Fibroblast of skin of right quadriceps (primary cell): ENCODE measurements at regions not wholly inside any gene's neighbourhood (a gene's known extent, or its start where the extent isn't known, plus 50 kb on each side); places are given as distances from the start of the nearest gene placed in this dataset.
"Not testable (repeated sequence)": the region's sequence is repeated elsewhere in the genome, so short reads cannot be mapped to it uniquely, and the experiment has no call there.

Source experiments
- DNase-seq: peaks from one replicate; pipeline ENCODE4 v3.0.0-alpha.2; 2013

GRCh38 chr5:91957666-91958065 is 574.5 kb upstream of the ARRDC3 start:
- DNase-seq, result peak; percentile 4

- DNase-seq, result no peak
Measured at GRCh38 chr5:91956738-91957137, 573.6 kb upstream of the ARRDC3 start.

DNA sequence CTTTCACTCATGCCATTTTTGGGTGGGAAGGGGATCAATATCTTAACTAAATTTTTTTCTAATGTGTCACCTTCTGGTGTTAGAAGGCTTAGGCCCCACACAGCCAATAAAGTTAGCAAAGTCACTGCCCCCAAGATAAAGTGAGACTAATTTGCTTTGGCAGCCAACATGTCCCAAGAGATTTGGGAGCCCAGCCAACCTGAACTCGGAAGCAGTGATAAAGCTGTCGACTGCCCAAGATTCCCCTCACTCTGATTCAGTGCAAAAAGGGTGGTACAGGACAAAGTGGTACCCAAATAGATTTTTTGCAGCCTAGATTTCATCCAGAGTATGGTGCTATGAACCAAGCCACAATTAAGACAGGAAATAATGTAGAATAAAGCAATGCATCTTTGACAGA is 572.5 kb upstream of the ARRDC3 start:
- DNase-seq, result no peak

DNA sequence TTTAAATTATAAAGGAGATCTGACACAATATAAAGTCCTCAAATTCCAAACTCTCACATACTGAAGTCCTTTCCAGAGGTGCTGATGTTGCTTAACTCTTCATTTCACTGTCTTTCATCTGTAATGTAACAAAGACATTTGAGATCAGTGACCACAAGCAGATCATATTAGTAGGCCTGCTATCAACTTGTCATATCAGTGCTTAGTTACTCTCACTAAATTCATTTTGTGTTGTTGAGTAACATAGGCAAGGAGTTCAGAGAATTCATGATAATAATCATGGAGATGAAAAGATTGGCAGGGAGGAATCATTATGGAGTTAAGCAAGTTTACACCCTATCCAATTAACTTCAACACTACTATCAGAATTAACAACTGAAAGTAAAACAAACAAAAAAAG is 571.0 kb upstream of the ARRDC3 start:
- DNase-seq, result no peak

- DNase-seq, result no peak
Measured at GRCh38 chr5:91950328-91950727, 567.2 kb upstream of the ARRDC3 start.

DNA sequence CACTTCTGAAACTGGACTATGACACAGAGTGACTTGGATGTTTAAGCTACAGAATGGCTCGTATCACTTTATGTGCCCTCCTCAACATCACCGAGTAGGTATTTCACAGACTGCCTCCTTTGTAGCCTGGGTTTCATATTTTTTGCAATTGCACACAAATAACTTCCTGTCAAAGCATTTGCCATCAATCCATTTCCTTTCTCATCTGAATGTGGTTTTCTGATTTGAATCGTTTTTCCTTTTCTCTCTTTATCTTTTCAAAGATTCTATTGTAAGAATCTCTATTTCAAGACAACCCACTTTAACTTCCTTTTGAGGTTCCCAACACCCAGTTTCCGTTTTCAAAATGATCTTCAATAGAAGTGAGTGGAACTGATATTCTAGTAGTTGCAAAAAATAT is 563.8 kb upstream of the ARRDC3 start:
- no peak for DNase-seq

DNA sequence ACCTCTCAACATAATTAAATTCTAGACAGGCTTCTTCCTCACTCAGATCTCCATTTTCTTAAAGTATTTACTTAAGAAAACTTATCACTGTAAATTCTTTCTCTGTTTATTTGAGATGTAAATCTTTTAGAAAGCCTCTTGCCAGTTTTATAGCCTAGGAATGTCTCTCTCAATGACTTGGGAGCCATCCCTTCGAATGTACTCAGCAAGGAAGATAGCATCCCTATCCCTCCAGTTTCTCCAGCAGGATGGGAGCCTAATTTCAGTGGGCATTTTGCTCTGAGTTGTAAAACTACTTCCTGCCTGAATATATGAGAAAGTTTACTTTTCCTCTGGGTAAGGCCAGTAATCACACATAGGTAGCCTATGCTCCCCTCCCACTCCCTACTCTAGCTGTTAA is 558.5 kb upstream of the ARRDC3 start:
- no peak for DNase-seq

DNA sequence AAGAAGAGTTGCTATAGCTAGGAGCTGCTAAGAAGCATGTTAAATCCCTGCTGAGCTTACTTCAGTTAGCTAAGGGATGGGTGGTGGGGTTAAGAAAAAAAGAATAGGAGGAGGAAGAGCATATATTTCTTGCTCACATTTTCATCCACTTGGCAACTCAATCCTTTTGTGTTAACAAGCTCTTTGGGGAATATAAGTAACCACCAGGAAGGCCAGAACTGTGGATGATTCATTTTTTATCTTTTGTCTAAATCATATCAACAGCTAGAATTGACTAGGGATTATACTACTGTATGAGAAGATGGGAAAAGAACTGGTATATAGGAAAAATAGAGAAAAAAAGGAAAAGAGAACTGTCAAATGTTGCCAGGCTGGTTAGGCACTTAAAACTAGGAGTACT is 555.3 kb upstream of the ARRDC3 start:
- peak; percentile 61 for DNase-seq

GRCh38 chr5:91937121-91937520 is 554.0 kb upstream of the ARRDC3 start:
- DNase-seq, result no peak

GRCh38 chr5:91929522-91929817 is 546.4 kb upstream of the ARRDC3 start:
- no peak for DNase-seq

DNA sequence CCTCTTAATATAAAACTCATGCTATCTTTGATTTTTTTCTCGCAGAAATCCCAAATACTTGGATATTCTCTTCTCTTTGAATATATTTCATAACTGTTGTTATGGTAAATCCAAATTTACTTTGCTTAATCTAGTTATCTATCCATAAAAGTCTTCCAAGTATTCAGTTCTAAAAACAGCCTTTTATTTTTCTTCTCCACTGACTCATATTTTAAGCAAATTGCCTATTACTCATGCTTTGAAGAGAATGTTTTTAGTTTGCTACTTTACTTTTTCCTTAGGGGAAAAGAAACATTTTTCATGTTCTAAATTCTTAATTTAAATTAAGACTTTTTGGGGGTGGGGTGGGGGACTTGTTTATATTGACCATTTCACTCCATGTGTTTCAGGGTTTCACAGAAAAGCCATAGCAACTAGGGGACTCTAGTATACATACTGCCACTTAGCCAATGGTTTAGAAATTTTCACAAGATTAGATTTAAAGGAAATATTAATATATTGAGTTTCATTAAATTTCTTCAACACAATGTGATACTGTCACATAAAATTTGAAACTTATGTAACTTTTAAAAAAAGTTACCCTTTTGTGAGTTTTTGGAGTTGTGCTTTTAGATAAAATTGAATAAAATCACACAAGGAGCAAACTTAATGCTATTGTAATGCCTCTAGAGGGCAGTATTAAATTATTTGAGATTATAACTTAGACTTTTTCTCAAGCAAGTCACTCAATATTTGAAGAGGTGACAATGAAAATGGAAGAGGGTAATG is 545.8 kb upstream of the ARRDC3 start:
- DNase-seq, result peak; percentile 14

DNA sequence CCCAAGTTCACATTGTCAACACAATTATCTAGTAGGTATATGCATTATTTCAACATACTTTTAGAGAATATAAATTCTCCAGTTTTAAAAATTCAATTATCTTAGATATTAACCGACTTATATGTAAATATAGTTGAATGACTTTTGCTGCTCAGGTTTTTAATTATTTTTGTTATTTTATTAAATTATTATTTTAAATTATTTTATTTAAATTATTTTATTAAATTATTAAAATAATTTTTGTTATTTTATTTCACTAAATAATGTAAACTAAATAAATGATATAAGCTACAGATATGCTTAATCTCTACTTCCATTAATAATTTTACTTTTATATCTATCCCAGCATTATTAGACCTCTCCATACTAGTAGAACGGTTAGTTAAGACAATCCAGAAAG is 544.3 kb upstream of the ARRDC3 start:
- no peak for DNase-seq

DNA sequence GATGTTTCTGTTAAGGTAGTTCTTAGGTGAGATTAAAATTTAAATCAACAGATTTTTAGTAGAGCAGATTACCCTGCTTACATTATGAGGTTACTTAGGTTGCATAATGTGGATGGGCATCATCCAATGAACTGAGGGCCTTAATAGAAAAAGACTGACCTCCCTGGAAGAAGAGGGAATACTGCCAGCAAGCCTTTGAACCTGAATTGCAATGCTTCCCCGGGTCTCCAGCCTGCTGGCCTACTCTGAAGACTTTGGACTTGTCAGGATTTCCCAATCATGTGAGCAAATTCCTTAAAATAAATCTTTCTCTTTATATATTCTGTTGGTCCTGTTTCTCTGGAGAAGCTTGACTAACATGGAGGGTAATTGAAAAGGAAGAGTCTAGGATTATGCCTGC is 542.1 kb upstream of the ARRDC3 start:
- no peak for DNase-seq

GRCh38 chr5:91917037-91917814 is 534.1 kb upstream of the ARRDC3 start:
- DNase-seq, result not testable (repeated sequence)

DNA sequence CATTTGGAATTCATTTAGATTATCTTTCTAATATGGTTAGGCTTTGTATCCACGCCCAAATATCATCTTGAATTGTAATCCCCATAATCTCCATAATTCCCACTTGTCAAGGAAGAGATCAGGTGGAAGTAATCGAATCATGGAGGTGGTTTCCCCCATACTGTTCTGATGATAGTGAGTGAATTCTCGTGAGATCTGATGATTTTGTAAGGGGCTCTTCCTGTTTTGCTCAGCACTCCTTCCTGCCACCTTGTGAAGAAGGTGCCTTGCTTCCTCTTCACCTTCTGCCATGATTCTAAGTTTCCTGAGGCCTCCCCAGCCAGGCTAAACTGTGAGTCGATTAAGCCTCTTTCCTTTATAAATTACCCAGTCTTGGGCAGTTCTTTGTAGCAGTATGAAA is 527.5 kb upstream of the ARRDC3 start:
- DNase-seq, result no peak

GRCh38 chr5:91910247-91910646 is 527.1 kb upstream of the ARRDC3 start:
- DNase-seq, result no peak

DNA sequence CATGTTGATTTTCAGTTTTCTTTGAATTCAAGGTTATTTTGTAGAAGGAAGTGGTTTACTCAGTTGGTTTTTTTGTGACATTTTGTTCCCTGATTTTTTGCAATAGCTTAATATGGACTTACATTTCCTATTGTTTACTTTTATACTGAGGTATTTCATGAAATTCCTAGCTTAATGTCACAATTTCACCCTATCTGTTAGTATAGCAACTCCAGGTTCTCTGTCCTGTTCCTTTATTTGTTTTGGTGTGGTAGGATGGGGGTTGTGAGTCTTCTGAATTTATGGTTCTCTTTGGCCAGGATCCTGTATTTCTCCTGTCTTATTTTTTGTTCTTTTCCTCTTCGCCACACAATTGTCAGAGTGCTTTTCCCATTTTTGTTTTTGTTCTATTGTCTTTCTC is 523.4 kb upstream of the ARRDC3 start:
- DNase-seq, result no peak

DNA sequence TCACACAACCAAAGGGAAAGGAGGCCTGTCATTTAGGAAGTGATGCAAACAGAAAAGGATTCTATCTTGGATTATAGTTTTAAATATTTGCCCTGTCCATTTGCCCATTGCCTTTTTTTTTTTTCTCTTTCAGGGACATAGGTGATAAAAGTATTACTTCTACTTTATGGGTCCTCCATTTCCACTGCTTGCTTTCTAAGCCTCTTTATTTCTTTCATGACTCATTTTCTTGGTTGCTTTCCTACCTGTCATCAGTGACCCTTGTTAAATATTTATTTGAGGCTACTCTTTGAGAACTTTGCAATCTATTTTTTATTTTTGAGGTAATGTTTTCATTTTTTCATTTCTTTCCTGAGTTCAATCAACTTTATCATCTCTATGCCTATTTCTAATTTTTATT is 522.9 kb upstream of the ARRDC3 start:
- DNase-seq, result no peak

DNA sequence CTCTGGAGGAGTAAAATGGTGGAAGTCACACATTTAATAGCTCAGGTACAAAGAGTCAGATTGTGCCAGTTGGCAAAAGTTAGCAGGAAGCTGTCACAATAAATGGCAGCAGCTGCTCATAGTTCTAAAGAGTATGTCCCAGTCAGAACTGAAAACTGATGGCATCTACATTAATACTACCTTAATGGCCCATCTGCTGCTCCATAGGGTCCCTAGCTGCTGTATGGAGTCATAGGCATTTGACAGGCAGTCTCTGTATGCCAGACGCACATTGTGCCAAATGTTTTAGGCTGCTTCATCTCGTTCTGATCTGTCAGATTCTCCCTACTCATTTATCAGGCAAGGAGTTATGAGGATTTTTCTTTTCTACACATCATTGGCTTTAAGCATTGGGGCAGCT is 515.8 kb upstream of the ARRDC3 start:
- no peak for DNase-seq

GRCh38 chr5:91898019-91898418 is 514.9 kb upstream of the ARRDC3 start:
- DNase-seq, result no peak

DNA sequence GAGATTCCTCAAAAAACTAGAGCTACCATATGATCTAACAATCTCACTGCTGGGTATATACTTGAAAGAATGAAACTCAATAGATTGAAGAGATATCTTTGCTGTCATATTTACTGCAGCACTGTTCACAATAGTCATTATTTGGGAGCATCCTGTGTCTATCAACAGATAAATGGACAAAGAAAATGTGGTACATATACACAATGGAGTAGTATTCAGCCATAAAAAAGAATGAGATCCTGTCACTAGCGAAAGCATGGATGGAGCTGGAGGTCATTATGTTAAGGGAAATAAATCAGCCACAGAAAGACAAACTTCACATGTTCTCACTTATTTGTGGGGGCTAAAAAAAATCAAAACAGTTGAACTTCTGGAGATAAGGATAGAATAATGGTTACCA is 505.7 kb upstream of the ARRDC3 start:
- DNase-seq, result no peak

DNA sequence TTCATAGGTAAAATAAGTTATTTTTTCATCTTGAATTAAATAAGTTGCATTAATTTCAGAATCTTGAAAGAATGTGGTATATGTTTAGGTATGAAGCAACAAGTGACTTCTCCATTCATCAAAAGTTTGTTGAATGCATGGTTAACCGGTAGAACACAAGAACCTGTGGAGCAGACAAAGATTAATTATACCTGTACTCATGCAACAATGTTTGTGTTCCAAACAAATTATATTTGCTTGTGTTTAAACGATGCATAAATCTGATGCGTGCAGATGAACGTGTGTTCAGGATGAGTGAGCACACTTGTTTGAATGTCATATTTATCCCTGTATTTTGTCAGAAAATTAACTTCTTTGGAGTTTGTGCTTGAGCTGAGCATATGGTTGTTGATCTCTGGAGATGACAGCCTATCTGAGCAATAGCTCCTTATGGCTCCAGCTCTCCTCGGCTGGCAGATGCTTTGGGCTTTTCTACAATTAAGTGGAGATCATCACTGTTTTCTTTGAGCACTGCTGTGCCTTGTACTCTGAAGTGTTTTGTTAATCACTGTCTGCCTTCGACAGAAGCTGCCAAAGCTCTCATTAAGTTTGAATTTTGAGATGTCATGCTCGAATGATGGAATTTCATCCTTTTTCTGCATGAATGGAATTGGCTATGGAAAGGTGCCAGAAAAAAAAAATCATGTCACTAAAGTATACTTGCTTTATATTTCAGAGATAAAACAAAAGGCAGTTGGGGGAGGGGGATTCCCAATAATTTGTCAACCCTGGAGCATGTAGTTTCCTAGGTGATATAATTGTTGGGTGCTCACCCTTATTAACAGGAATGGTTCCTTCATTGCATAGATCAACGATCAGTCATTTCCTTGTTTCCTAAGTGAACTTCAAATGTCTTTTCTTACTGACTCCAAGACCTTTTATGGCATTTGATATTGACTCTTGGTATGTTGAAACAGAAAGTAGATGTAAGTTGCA is 502.5 kb upstream of the ARRDC3 start:
- peak; percentile 14 for DNase-seq

DNA sequence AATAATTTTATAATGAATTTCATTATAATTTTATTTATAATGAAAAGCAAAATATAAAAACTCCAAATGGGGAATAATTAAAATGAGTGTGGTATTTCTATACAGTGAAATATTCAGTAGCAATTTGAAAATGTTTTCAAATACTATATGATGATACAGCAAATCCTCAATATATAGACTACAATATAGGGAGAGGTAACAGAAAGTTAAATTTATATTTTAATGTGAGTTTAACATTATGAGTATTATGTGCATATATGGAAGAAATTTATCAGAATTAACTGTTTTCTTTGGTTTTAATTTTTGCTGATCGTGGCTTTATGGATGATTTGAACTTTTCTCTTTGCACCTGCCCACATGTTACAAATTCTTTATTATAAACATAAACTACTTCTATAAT is 500.9 kb upstream of the ARRDC3 start:
- no peak for DNase-seq
